Sigmoid colon (tissue), 6 donors: ENCODE measurements at regions not wholly inside any gene's neighbourhood (a gene's known extent, or its start where the extent isn't known, plus 50 kb on each side); places are given as distances from the start of the nearest gene placed in this dataset.

Experiments used
- DNase-seq: peaks from one replicate; pipeline ENCODE4 v3.0.0-alpha.2; 2019
- H3K27ac ChIP-seq, 4 donors: fragments of 200-600 bp; sonication (generic); one replicate each; pipeline ENCODE4 v1.5.1; 2016 to 2019; ENCODE audit warnings: mild to moderate bottlenecking in 1 of 4
- H3K27me3 ChIP-seq, 3 donors: fragments of 200-600 bp; sonication (generic); one replicate each; pipeline ENCODE4 v1.5.1; 2019; ENCODE audit warnings: mild to moderate bottlenecking in 1 of 3
- H3K36me3 ChIP-seq, 4 donors: fragments of 200-600 bp; sonication (generic); one replicate each; pipeline ENCODE4 v1.5.1; 2016 to 2019
- H3K4me1 ChIP-seq, 4 donors: fragments of 200-600 bp; sonication (generic); one replicate each; pipeline ENCODE4 v1.5.1; 2017 to 2019
- H3K4me3 ChIP-seq, 4 donors: fragments of 200-600 bp; sonication (generic); one replicate each; pipeline ENCODE4 v1.5.1; 2017 to 2019; ENCODE audit warnings: mild to moderate bottlenecking in 2 of 4, moderate library complexity in 1 of 4
- H3K9me3 ChIP-seq, 4 donors: fragments of 200-600 bp in 3 of 4; sonication (generic) in 3 of 4; one replicate each; pipeline versions ENCODE4 v1.5.1 to v1.6.1; 2013 to 2019
- EP300 ChIP-seq, 4 donors: sonication (generic); formaldehyde crosslinking; IDR thresholded peaks; one replicate each; pipeline ENCODE4 v1.6.1; 2017; ENCODE audit warnings: antibody characterized with exemption in 4 of 4
- POLR2A ChIP-seq, 2 donors: fragments of 450-650 bp; IDR thresholded peaks; one replicate each; pipeline ENCODE4 v1.6.1; 2016; ENCODE audit warnings: antibody characterized with exemption in 2 of 2, mild to moderate bottlenecking in 2 of 2, moderate library complexity in 2 of 2
- POLR2AphosphoS5 ChIP-seq, 4 donors: sonication (generic); formaldehyde crosslinking; IDR thresholded peaks; one replicate each; pipeline ENCODE4 v1.6.1; 2017; ENCODE audit warnings: antibody characterized with exemption in 4 of 4
- WGBS, 2 donors: extraction: QIAGEN DNeasy Blood & Tissue Kit; methylation state at CpG; one replicate each; pipeline ENCODE4 v1.1.7; 2013; 5-methylcytosine and 5-hydroxymethylcytosine counted together
- intact Hi-C: fragments of 100-400 bp; cut with DNase I; formaldehyde crosslinking; loops from one replicate; pipeline ENCODE4 v1.15.1; 2023
- TF ChIP-seq, protein P1 (sequence below), 4 experiments: fragments of 450-650 bp in 3 of 4; fragments of 200-600 bp in 1 of 4; IDR thresholded peaks; one replicate each; pipeline ENCODE4 v1.5.1; 2016 to 2019; ENCODE audit warnings: antibody characterized with exemption in 4 of 4, mild to moderate bottlenecking in 3 of 4, moderate library complexity in 2 of 4
- donor health status: healthy with polysubstance abuse.
- donor health status: healthy.

DNA sequence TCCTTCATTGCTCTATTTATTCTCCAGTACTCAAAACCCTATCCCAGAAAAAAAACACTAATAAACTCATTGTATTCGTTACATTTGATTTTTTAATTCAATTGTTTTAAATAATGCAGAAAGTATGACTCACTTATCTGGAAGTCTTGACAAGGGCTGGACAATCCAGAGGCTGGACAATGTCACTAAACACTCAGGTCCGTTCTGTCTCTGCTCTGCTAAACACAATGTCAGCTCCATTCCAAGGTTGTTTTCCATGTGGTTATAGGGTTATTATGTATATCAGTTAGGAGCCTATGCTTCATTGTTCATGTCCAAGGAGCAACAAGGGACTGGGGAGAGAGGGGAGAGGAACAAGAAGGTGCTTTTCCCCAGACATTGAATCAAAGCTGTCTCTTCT is 125.5 kb downstream of the IRS1 start:
- no peaks in the 10 kb centered on the region for H3K9me3 ChIP-seq
- no peaks in the 10 kb centered on the region for H3K36me3 ChIP-seq
- intact Hi-C loops = no loop called here
- DNase-seq = no peak
- TF ChIP-seq POLR2A (IDR thresholded peaks at IDR 0.05) = no peak
- no peak for TF ChIP-seq EP300 (IDR thresholded peaks at IDR 0.05)
- peak in 2 of 4 donors; percentile 23 to 46 for TF ChIP-seq POLR2AphosphoS5 (IDR thresholded peaks at IDR 0.05)
- no peak overlapping the region for H3K4me3 ChIP-seq
- WGBS, 2 donors = 81 to 84% methylated on average over 2 of the region's 2 CpGs
- no peak overlapping the region for H3K27ac ChIP-seq
- no peaks in the 10 kb centered on the region for H3K27me3 ChIP-seq
- H3K4me1 ChIP-seq = peaks cover 0 to 10% (median 4%) of the 10 kb centered on the region in 4 donors

- Histone ChIP-seq H3K36me3 (no peaks in the 10 kb centered on the region), H3K27ac (peak overlapping the region in 1 of 4 donors; percentile 22), H3K9me3 (no peaks in the 10 kb centered on the region), H3K4me3 (no peak overlapping the region), H3K27me3 (no peaks in the 10 kb centered on the region), H3K4me1 (peaks cover 0 to 10% (median 4%) of the 10 kb centered on the region in 4 donors)
- peak in 1 of 4 donors; percentile 5 for TF ChIP-seq POLR2AphosphoS5 (IDR thresholded peaks at IDR 0.05)
- TF ChIP-seq POLR2A (IDR thresholded peaks at IDR 0.05) = no peak
- DNase-seq = no peak
- intact Hi-C loops = no loop called here
- 9 to 14% methylated on average over 4 of the region's 4 CpGs for WGBS, 2 donors
Measured at GRCh38 chr2:226673314-226673723, 126.3 kb downstream of the IRS1 start.

DNA sequence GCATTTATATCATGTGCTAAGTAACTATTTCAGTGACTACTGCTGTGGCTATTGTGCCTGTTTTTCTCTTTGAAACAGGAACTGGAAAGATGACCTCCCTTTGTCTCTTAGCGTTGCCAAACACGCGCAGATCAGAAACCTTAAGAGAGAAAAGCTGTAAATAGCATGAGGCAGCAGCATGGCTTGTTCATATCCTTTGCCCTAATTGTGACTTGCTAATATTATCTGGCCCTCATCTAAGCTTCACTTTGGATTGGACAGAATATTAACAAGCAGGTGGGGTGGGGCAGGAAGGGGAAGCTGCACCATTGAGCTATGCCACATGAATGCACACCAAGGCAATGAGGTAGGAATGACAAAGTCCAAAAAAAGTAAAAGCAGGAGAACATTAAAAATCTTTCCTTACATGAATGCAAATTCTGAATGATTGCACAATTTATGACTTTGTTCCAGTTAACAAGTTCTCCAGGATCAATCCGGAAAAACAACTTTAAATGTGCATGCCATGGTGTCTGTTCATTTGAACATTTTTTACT is 128.4 kb downstream of the IRS1 start:
- WGBS, 2 donors = 77 to 80% methylated on average over 4 of the region's 4 CpGs
- Histone ChIP-seq H3K36me3 (no peaks in the 10 kb centered on the region), H3K9me3 (no peaks in the 10 kb centered on the region), H3K4me1 (peaks cover 0 to 10% (median 4%) of the 10 kb centered on the region in 4 donors), H3K4me3 (no peak overlapping the region), H3K27ac (no peak overlapping the region), H3K27me3 (no peaks in the 10 kb centered on the region)
- no peak for TF ChIP-seq EP300 (IDR thresholded peaks at IDR 0.05)
- TF ChIP-seq POLR2A (IDR thresholded peaks at IDR 0.05) = no peak
- no peak for TF ChIP-seq POLR2AphosphoS5 (IDR thresholded peaks at IDR 0.05)
- TF ChIP-seq, protein P1, sequence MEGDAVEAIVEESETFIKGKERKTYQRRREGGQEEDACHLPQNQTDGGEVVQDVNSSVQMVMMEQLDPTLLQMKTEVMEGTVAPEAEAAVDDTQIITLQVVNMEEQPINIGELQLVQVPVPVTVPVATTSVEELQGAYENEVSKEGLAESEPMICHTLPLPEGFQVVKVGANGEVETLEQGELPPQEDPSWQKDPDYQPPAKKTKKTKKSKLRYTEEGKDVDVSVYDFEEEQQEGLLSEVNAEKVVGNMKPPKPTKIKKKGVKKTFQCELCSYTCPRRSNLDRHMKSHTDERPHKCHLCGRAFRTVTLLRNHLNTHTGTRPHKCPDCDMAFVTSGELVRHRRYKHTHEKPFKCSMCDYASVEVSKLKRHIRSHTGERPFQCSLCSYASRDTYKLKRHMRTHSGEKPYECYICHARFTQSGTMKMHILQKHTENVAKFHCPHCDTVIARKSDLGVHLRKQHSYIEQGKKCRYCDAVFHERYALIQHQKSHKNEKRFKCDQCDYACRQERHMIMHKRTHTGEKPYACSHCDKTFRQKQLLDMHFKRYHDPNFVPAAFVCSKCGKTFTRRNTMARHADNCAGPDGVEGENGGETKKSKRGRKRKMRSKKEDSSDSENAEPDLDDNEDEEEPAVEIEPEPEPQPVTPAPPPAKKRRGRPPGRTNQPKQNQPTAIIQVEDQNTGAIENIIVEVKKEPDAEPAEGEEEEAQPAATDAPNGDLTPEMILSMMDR (IDR thresholded peaks at IDR 0.05) = no peak
- no peak for DNase-seq
- intact Hi-C loops = no loop called here

DNA sequence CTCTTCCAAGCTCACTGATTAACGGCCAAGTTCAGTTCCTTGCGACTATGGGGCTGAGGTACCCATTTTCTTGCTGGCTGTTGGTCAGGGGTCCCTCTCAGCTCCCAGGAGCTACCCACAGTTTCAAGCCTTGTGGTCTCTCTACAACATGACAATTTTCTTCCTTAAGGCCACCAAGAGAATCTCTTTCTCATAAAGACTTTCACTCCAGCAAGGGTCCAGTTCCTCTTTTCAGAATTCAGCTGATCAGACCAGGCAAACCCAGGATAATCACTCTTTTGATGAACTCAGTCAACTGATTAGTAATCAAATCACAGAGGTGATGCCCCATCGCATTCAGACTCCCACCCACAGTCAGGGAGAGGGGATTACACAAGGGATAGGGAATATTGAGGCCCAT is 129.7 kb downstream of the IRS1 start:
- WGBS, 2 donors = 92 to 93% methylated on average over 3 of the region's 3 CpGs
- Histone ChIP-seq H3K27ac (no peak overlapping the region), H3K4me3 (no peak overlapping the region), H3K9me3 (no peaks in the 10 kb centered on the region), H3K36me3 (no peaks in the 10 kb centered on the region), H3K4me1 (peaks cover 0 to 10% (median 4%) of the 10 kb centered on the region in 4 donors), H3K27me3 (no peaks in the 10 kb centered on the region)
- no peak for DNase-seq
- intact Hi-C loops = no loop called here
- TF ChIP-seq POLR2AphosphoS5 (IDR thresholded peaks at IDR 0.05) (no peak), EP300 (IDR thresholded peaks at IDR 0.05) (no peak), POLR2A (IDR thresholded peaks at IDR 0.05) (no peak)
- TF ChIP-seq, protein P1 (IDR thresholded peaks at IDR 0.05) = no peak

GRCh38 chr2:226669249-226669648 is 130.4 kb downstream of the IRS1 start:
- Histone ChIP-seq H3K9me3 (no peaks in the 10 kb centered on the region), H3K4me3 (no peak overlapping the region), H3K36me3 (no peaks in the 10 kb centered on the region), H3K27me3 (no peaks in the 10 kb centered on the region), H3K4me1 (peaks cover 0 to 10% (median 3%) of the 10 kb centered on the region in 4 donors), H3K27ac (no peak overlapping the region)
- 85 to 88% methylated on average over 4 of the region's 4 CpGs for WGBS, 2 donors
- intact Hi-C loops = no loop called here
- TF ChIP-seq EP300 (IDR thresholded peaks at IDR 0.05) = no peak
- TF ChIP-seq, protein P1 (IDR thresholded peaks at IDR 0.05) = no peak
- no peak for TF ChIP-seq POLR2AphosphoS5 (IDR thresholded peaks at IDR 0.05)
- no peak for TF ChIP-seq POLR2A (IDR thresholded peaks at IDR 0.05)
- no peak for DNase-seq

DNA sequence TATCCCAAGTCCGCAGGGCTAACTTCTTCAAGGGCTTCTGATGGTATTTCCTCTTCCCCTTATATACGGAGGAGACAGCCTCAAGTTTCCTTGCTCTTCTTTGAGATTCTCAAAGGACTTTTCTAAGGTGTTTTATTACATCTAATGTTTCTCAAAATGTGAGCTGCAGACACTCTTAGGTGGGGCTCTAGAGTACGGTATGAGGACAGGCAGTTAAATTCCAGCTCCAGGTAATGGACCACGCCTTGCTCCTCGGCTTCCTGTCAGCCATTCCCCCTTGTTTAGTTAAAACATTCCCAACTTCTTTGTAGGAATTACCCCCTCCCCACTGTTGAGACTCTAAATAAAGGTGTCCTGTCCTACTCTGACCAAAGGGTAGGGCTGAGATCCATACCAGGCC is 131.9 kb downstream of the IRS1 start:
- Histone ChIP-seq H3K36me3 (no peaks in the 10 kb centered on the region), H3K9me3 (no peaks in the 10 kb centered on the region), H3K4me3 (no peak overlapping the region), H3K4me1 (peaks cover 0 to under 1% (median 0%) of the 10 kb centered on the region in 4 donors), H3K27me3 (no peaks in the 10 kb centered on the region), H3K27ac (no peak overlapping the region)
- 29 to 51% methylated on average over 5 of the region's 5 CpGs for WGBS, 2 donors
- intact Hi-C loops = no loop called here
- TF ChIP-seq EP300 (IDR thresholded peaks at IDR 0.05) (no peak), POLR2AphosphoS5 (IDR thresholded peaks at IDR 0.05) (no peak), POLR2A (IDR thresholded peaks at IDR 0.05) (no peak)
- TF ChIP-seq, protein P1 (IDR thresholded peaks at IDR 0.05) = no peak
- no peak for DNase-seq
